ENCODE measurements at regions not wholly inside any gene's neighbourhood (a gene's known extent, or its start where the extent isn't known, plus 50 kb on each side); places are given as distances from the start of the nearest gene placed in this dataset.

- no peak overlapping the region for H3K4me2 ChIP-seq (ENCODE audit: low read length)
Observed at GRCh38 chr4:77493120-77493752, 112.4 kb upstream of the CXCL13 start.

More at GRCh38 chr4:77493120-77493752, 112.4 kb upstream of the CXCL13 start:
- H3K27me3 ChIP-seq (ENCODE audit: insufficient read depth, low read depth, low read length), result no peaks in the 10 kb centered on the region
- H3K9me3 ChIP-seq (ENCODE audit: low read length), result no peaks in the 10 kb centered on the region
- no peak for TF ChIP-seq RAD21 (conservative IDR thresholded peaks at IDR 0.05)
- no peak for TF ChIP-seq CTCF (IDR thresholded peaks at IDR 0.05; ENCODE audit: poor library complexity, severe bottlenecking)
- no peak for TF ChIP-seq SMC3 (conservative IDR thresholded peaks at IDR 0.05; ENCODE audit: poor library complexity)
- TF ChIP-seq EP300 (conservative IDR thresholded peaks at IDR 0.05; ENCODE audit: poor library complexity, severe bottlenecking), result no peak
- no peak for TF ChIP-seq TAF1 (IDR thresholded peaks at IDR 0.05; ENCODE audit: low read depth)
- TF ChIP-seq REST (IDR thresholded peaks at IDR 0.05; ENCODE audit: borderline replicate concordance), result no peak
- no peak for TF ChIP-seq MXI1 (conservative IDR thresholded peaks at IDR 0.05; ENCODE audit: poor library complexity, severe bottlenecking)
- TF ChIP-seq EZH2 (IDR thresholded peaks at IDR 0.05; ENCODE audit: borderline replicate concordance, insufficient read depth, low read length, poor library complexity, severe bottlenecking), result no peak
- no peak for TF ChIP-seq POLR2AphosphoS5 (IDR thresholded peaks at IDR 0.05)
- no peak overlapping the region for H3K4me3 ChIP-seq (ENCODE audit: low read length)
- H3K79me2 ChIP-seq (replicated peaks; ENCODE audit: insufficient read depth, low read length), result no peaks in the 10 kb centered on the region
- no peaks in the 10 kb centered on the region for H3K36me3 ChIP-seq (ENCODE audit: insufficient read depth, low read length)
- no peaks in the 10 kb centered on the region for H4K20me1 ChIP-seq (ENCODE audit: insufficient read depth)
- no peak overlapping the region for H2AFZ ChIP-seq (ENCODE audit: low read depth, low read length)
- no peaks in the 10 kb centered on the region for H3K9me2 ChIP-seq (ENCODE audit: insufficient read depth, low read length)
- no peak overlapping the region for H3K27ac ChIP-seq (ENCODE audit: low read length)
- H3K9ac ChIP-seq (ENCODE audit: low read length), result no peak overlapping the region
- no peaks in the 10 kb centered on the region for H3F3A ChIP-seq (ENCODE audit: insufficient read depth, low read length, poor library complexity, severe bottlenecking)

All from neural cell (in vitro differentiated cells).